Neural cell (in vitro differentiated cells): ENCODE measurements at regions not wholly inside any gene's neighbourhood (a gene's known extent, or its start where the extent isn't known, plus 50 kb on each side); places are given as distances from the start of the nearest gene placed in this dataset.

ENCODE experiments used
- H2AFZ ChIP-seq: fragments of 200-600, 300-800 bp; sonication (generic), shearing (Covaris generic); 2 replicates; pipeline ENCODE4 v1.6.0; 2014; ENCODE audit warnings: low read depth, mild to moderate bottlenecking, antibody characterized with exemption, low read length, moderate library complexity
- H3F3A ChIP-seq: fragments of 200-600 bp; shearing (Covaris generic); 2 replicates; pipeline ENCODE4 v1.6.1; 2016; ENCODE audit warnings: mild to moderate bottlenecking, moderate library complexity, mixed read lengths, antibody characterized with exemption, low read length; ENCODE audit not compliant: insufficient read depth, poor library complexity, severe bottlenecking
- H3K27ac ChIP-seq: fragments of 200-600, 300-800 bp; sonication (generic), shearing (Covaris generic); 2 replicates; pipeline ENCODE4 v1.5.1; 2014; ENCODE audit warnings: mild to moderate bottlenecking, low read length, moderate library complexity
- H3K27me3 ChIP-seq: fragments of 300-800, 200-600 bp; sonication (generic), shearing (Covaris generic); 2 replicates; pipeline ENCODE4 v1.6.0; 2014; ENCODE audit warnings: mild to moderate bottlenecking, low read depth, low read length, moderate library complexity; ENCODE audit not compliant: insufficient read depth
- H3K36me3 ChIP-seq: fragments of 300-800, 200-600 bp; sonication (generic), shearing (Covaris generic); 2 replicates; pipeline ENCODE4 v1.5.1; 2014; ENCODE audit warnings: mild to moderate bottlenecking, antibody characterized with exemption, low read length, moderate library complexity; ENCODE audit not compliant: insufficient read depth
- H3K4me2 ChIP-seq: fragments of 300-800, 200-600 bp; sonication (generic), shearing (Covaris generic); 2 replicates; pipeline ENCODE4 v1.6.0; 2014; ENCODE audit warnings: mild to moderate bottlenecking, low read length
- H3K4me3 ChIP-seq: fragments of 300-800, 200-600 bp; sonication (generic), shearing (Covaris generic); 2 replicates; pipeline ENCODE4 v1.5.1; 2014; ENCODE audit warnings: mild to moderate bottlenecking, low read length, moderate library complexity
- H3K79me2 ChIP-seq: fragments of 200-600 bp; shearing (Covaris generic); replicated peaks from 2 replicates; pipeline ENCODE4 v1.6.0; 2014; ENCODE audit warnings: mild to moderate bottlenecking, low read length, moderate library complexity; ENCODE audit not compliant: insufficient read depth
- H3K9ac ChIP-seq: fragments of 300-800, 200-600 bp; sonication (generic), shearing (Covaris generic); 2 replicates; pipeline ENCODE4 v1.6.1; 2016; ENCODE audit warnings: mild to moderate bottlenecking, low read length, mixed read lengths
- H3K9me2 ChIP-seq: fragments of 200-600 bp; shearing (Covaris generic); 2 replicates; pipeline ENCODE4 v1.6.1; 2016; ENCODE audit warnings: mild to moderate bottlenecking, low read length, mixed read lengths; ENCODE audit not compliant: insufficient read depth
- H3K9me3 ChIP-seq: fragments of 200-600, 300-800 bp; sonication (generic), shearing (Covaris generic); 2 replicates; pipeline ENCODE4 v1.6.1; 2016; ENCODE audit warnings: mild to moderate bottlenecking, mixed run types, low read length, moderate library complexity, mixed read lengths
- H4K20me1 ChIP-seq: fragments of 200-600 bp; shearing (Covaris generic); 2 replicates; pipeline ENCODE4 v1.6.1; 2016; ENCODE audit warnings: mild to moderate bottlenecking, mixed run types; ENCODE audit not compliant: insufficient read depth
- CTCF ChIP-seq: fragments of 450-650 bp; IDR thresholded peaks from 2 replicates; pipeline ENCODE4 v1.5.1; 2014; ENCODE audit warnings: antibody characterized with exemption, mild to moderate bottlenecking, moderate library complexity; ENCODE audit not compliant: poor library complexity, severe bottlenecking
- EP300 ChIP-seq: fragments of 450-650 bp; conservative IDR thresholded peaks from 2 replicates; pipeline ENCODE4 v1.6.1; 2014; ENCODE audit warnings: antibody characterized with exemption, mild to moderate bottlenecking, moderate library complexity; ENCODE audit not compliant: poor library complexity, severe bottlenecking
- EZH2 ChIP-seq: fragments of 200-600, 300-800 bp; shearing (Covaris generic), sonication (generic); IDR thresholded peaks from 2 replicates; pipeline ENCODE4 v1.6.1; 2014; ENCODE audit warnings: antibody characterized with exemption, low read length, borderline replicate concordance, mild to moderate bottlenecking; ENCODE audit not compliant: insufficient read depth, poor library complexity, severe bottlenecking
- MXI1 ChIP-seq: fragments of 450-650 bp; conservative IDR thresholded peaks from 2 replicates; pipeline ENCODE4 v1.6.1; 2014; ENCODE audit warnings: antibody characterized with exemption, mild to moderate bottlenecking; ENCODE audit not compliant: poor library complexity, severe bottlenecking
- POLR2AphosphoS5 ChIP-seq: IDR thresholded peaks from 2 replicates; pipeline ENCODE4 v1.6.1; 2012
- RAD21 ChIP-seq: fragments of 450-650 bp; conservative IDR thresholded peaks from 2 replicates; pipeline ENCODE4 v1.6.1; 2014; ENCODE audit warnings: antibody characterized with exemption, mild to moderate bottlenecking, moderate library complexity
- SMC3 ChIP-seq: fragments of 450-650 bp; conservative IDR thresholded peaks from 2 replicates; pipeline ENCODE4 v1.6.1; 2014; ENCODE audit warnings: antibody characterized with exemption, mild to moderate bottlenecking, moderate library complexity; ENCODE audit not compliant: poor library complexity
- TAF1 ChIP-seq: IDR thresholded peaks from 2 replicates; pipeline ENCODE4 v1.6.1; 2012; ENCODE audit warnings: low read depth
- TF ChIP-seq, protein P1 (sequence below): IDR thresholded peaks from 2 replicates; pipeline ENCODE4 v1.6.1; 2012; ENCODE audit warnings: borderline replicate concordance

DNA sequence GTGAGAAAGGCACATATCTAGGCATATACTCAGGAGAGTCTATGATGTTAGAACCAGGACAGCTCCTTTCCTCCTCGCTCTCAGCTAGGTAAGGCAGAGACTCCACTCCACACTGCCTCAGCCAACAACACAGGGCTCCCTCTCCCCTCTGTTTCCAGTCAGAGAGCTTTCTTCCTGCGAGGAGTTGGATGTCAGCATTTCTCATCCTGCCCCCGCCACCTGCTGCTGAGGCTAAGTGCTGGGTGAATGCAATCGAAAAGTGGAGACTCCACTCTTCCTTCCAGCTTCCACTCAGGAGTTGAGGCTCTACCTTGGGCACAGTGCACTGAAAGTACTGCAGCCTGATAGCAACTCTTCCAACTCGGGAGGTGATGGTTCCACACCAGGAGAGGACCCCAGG lies 177.2 kb upstream of the RAB6C start:
- H3K27ac ChIP-seq = no peak overlapping the region
- H3K79me2 ChIP-seq = no peaks in the 10 kb centered on the region
- H3K9ac ChIP-seq = no peak overlapping the region
- H2AFZ ChIP-seq = no peak overlapping the region
- H3K9me2 ChIP-seq = no peaks in the 10 kb centered on the region
- no peaks in the 10 kb centered on the region for H3K9me3 ChIP-seq
- no peaks in the 10 kb centered on the region for H3K36me3 ChIP-seq
- H3F3A ChIP-seq = no peaks in the 10 kb centered on the region
- no peaks in the 10 kb centered on the region for H3K27me3 ChIP-seq
- TF ChIP-seq EZH2 = no peak
- TF ChIP-seq CTCF = no peak
- TF ChIP-seq SMC3 = no peak
- no peak for TF ChIP-seq RAD21
- TF ChIP-seq EP300 = no peak
- TF ChIP-seq, protein P1, sequence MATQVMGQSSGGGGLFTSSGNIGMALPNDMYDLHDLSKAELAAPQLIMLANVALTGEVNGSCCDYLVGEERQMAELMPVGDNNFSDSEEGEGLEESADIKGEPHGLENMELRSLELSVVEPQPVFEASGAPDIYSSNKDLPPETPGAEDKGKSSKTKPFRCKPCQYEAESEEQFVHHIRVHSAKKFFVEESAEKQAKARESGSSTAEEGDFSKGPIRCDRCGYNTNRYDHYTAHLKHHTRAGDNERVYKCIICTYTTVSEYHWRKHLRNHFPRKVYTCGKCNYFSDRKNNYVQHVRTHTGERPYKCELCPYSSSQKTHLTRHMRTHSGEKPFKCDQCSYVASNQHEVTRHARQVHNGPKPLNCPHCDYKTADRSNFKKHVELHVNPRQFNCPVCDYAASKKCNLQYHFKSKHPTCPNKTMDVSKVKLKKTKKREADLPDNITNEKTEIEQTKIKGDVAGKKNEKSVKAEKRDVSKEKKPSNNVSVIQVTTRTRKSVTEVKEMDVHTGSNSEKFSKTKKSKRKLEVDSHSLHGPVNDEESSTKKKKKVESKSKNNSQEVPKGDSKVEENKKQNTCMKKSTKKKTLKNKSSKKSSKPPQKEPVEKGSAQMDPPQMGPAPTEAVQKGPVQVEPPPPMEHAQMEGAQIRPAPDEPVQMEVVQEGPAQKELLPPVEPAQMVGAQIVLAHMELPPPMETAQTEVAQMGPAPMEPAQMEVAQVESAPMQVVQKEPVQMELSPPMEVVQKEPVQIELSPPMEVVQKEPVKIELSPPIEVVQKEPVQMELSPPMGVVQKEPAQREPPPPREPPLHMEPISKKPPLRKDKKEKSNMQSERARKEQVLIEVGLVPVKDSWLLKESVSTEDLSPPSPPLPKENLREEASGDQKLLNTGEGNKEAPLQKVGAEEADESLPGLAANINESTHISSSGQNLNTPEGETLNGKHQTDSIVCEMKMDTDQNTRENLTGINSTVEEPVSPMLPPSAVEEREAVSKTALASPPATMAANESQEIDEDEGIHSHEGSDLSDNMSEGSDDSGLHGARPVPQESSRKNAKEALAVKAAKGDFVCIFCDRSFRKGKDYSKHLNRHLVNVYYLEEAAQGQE = no peak
- no peak for TF ChIP-seq POLR2AphosphoS5
- TF ChIP-seq MXI1 = no peak
- TF ChIP-seq TAF1 = no peak
- no peaks in the 10 kb centered on the region for H4K20me1 ChIP-seq
- no peak overlapping the region for H3K4me3 ChIP-seq
- no peak overlapping the region for H3K4me2 ChIP-seq

DNA sequence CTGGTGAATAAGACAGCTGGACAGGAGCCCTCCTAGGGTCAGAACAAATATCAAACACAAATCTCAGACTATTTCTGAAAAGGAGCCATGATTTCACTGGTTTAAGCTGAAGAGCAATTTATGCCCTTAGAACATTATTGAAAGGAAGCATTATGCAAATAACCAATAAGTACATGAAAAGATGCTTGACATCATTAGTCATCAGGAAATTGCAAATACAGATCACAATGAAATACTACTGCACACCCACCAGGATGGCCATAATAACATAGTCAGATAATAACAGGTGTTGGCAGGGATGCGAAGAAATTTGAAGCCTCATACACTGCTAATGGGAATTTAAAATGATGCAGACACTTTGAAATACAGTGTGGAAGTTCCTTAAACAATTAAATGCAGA lies 176.4 kb upstream of the RAB6C start:
- TF ChIP-seq POLR2AphosphoS5 (peak; percentile 16), RAD21 (no peak)
- Histone ChIP-seq H3K36me3 (no peaks in the 10 kb centered on the region), H3K4me2 (no peak overlapping the region), H3K9ac (no peak overlapping the region), H2AFZ (no peak overlapping the region), H3K9me2 (no peaks in the 10 kb centered on the region), H3F3A (no peaks in the 10 kb centered on the region), H4K20me1 (no peaks in the 10 kb centered on the region), H3K9me3 (no peaks in the 10 kb centered on the region), H3K4me3 (no peak overlapping the region), H3K79me2 (no peaks in the 10 kb centered on the region), H3K27ac (no peak overlapping the region), H3K27me3 (no peaks in the 10 kb centered on the region)

DNA sequence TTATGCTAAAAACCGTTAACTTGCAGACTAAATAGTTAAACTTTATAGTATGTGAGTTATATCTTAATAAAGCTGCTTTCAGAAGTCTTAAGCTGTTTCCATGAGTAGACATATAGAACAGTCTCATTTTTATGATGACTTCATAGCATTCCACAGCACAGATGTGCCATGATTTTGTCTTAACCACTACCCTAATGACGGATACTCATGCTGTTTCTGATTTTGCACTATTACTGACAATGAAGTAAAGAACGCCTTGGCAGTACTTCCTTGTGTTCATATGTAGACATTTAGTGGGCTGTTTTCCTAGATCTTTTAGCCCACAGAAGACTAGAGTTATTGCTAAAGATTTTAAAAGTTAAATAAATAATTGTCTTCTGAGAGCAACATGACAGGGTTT lies 175.6 kb upstream of the RAB6C start:
- Histone ChIP-seq H4K20me1 (no peaks in the 10 kb centered on the region), H2AFZ (no peak overlapping the region), H3K79me2 (no peaks in the 10 kb centered on the region), H3K4me3 (no peak overlapping the region), H3K9me3 (no peaks in the 10 kb centered on the region), H3K4me2 (no peak overlapping the region), H3K36me3 (no peaks in the 10 kb centered on the region), H3F3A (no peaks in the 10 kb centered on the region), H3K9ac (no peak overlapping the region), H3K27ac (no peak overlapping the region), H3K9me2 (no peaks in the 10 kb centered on the region), H3K27me3 (no peaks in the 10 kb centered on the region)
- TF ChIP-seq EP300 (no peak), POLR2AphosphoS5 (no peak), EZH2 (no peak), RAD21 (no peak), TAF1 (no peak), SMC3 (no peak), MXI1 (no peak), CTCF (no peak)
- TF ChIP-seq, protein P1 = no peak
